ENCODE measurements at regions not wholly inside any gene's neighbourhood (a gene's known extent, or its start where the extent isn't known, plus 50 kb on each side); places are given as distances from the start of the nearest gene placed in this dataset.

DNA sequence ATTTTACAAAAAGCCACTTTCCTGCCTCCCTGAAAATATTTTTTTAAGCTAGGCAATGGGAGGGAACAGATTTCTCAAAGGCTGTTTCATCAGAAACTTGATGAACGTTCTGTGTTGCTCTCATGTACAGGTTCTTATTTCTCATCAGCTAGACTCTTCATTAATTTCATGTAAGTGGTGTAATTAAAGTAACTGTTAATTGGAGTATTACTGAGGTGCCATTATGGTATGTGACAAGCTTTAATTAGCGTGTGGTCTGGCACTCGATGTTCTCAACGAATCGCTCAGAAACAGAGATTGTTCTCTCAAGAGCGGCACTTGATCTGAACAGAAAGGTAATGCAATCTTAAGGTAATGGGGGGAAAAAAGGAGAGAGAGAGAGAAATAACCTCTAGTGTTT lies 81.9 kb upstream of the MYCN start:
- TF ChIP-seq, protein P1, sequence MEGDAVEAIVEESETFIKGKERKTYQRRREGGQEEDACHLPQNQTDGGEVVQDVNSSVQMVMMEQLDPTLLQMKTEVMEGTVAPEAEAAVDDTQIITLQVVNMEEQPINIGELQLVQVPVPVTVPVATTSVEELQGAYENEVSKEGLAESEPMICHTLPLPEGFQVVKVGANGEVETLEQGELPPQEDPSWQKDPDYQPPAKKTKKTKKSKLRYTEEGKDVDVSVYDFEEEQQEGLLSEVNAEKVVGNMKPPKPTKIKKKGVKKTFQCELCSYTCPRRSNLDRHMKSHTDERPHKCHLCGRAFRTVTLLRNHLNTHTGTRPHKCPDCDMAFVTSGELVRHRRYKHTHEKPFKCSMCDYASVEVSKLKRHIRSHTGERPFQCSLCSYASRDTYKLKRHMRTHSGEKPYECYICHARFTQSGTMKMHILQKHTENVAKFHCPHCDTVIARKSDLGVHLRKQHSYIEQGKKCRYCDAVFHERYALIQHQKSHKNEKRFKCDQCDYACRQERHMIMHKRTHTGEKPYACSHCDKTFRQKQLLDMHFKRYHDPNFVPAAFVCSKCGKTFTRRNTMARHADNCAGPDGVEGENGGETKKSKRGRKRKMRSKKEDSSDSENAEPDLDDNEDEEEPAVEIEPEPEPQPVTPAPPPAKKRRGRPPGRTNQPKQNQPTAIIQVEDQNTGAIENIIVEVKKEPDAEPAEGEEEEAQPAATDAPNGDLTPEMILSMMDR (IDR thresholded peaks at IDR 0.05), result no peak
- POLR2A ChIA-PET, result no interaction called here
- intact Hi-C loops (cut with micrococcal nuclease), result no loop called here
- H3K36me3 Mint-ChIP-seq (ENCODE audit: low read depth), result no peaks in the 10 kb centered on the region
- no peaks in the 10 kb centered on the region for H3K4me1 Mint-ChIP-seq
- CTCF ChIA-PET, result no interaction called here
- no peak overlapping the region for H3K27ac Mint-ChIP-seq
- ATAC-seq (ENCODE audit: low read depth) (no peak), DNase-seq (no peak)
- peaks cover 4% of the 10 kb centered on the region for H3K9me3 Mint-ChIP-seq
- peaks cover 1% of the 10 kb centered on the region for H3K27me3 Mint-ChIP-seq
- H3K4me3 Mint-ChIP-seq, result no peak overlapping the region

DNA sequence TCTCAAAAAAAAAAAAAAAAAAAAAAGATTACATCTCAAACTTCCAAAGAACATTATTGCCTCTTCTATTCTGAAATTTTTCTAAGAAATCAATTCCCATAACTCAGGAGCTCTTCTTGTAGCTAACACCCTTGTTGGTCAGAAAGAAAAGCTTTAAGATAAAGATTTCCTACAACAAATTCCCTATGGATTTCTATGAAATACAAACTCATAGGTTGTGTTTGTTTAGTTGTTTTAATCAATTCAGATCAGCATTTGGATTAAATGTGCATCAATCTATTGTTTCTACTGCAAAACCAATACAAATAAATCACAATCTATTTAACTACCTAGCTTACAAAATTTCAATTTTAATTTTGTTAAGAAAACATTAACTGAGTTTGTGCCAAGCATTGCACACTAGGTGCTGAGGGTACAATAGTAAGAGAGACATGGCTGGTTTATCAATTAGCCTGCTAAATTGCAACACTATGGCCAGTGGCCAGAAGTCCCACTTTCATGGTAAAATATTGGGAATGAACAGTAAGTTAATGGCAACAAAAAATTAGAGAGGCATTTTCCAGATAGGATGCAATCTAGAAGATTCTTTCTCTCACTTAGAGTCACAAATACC lies 80.2 kb upstream of the MYCN start:
- H3K27ac Mint-ChIP-seq, result no peak overlapping the region
- ATAC-seq (ENCODE audit: low read depth) (no peak), DNase-seq (no peak)
- POLR2A ChIA-PET, result no interaction called here
- H3K4me3 Mint-ChIP-seq, result no peak overlapping the region
- TF ChIP-seq, protein P1 (IDR thresholded peaks at IDR 0.05), result no peak
- H3K9me3 Mint-ChIP-seq, result peaks cover 4% of the 10 kb centered on the region
- H3K4me1 Mint-ChIP-seq, result no peaks in the 10 kb centered on the region
- CTCF ChIA-PET, result no interaction called here
- peaks cover 1% of the 10 kb centered on the region for H3K27me3 Mint-ChIP-seq
- H3K36me3 Mint-ChIP-seq (ENCODE audit: low read depth), result no peaks in the 10 kb centered on the region
- intact Hi-C loops (cut with micrococcal nuclease), result no loop called here

DNA sequence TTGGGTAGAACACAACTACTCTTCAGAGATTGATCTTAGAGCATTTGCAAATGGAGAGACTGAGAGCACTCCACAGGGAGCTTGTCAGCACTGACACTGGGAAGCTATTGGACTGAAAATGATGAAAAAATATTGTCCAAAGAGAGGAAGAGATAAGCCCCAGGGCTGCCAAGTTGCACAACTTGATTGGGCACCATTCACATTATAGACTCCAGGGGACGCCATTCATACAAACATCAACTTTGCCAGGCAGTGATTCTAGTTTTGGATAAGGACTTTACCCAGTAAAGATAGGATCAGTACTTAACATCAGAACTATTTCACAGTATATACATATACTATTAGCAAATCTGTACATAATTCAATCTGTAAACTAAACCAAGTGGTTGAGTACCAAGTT lies 79.6 kb upstream of the MYCN start:
- no peaks in the 10 kb centered on the region for H3K36me3 Mint-ChIP-seq (ENCODE audit: low read depth)
- TF ChIP-seq, protein P1 (IDR thresholded peaks at IDR 0.05), result no peak
- POLR2A ChIA-PET, result no interaction called here
- ATAC-seq (ENCODE audit: low read depth), result no peak
- no peak overlapping the region for H3K27ac Mint-ChIP-seq
- CTCF ChIA-PET, result no interaction called here
- no peak for DNase-seq
- H3K9me3 Mint-ChIP-seq, result peaks cover 4% of the 10 kb centered on the region
- H3K4me3 Mint-ChIP-seq, result no peak overlapping the region
- no peaks in the 10 kb centered on the region for H3K4me1 Mint-ChIP-seq
- intact Hi-C loops (cut with micrococcal nuclease), result no loop called here
- peaks cover 1% of the 10 kb centered on the region for H3K27me3 Mint-ChIP-seq

DNA sequence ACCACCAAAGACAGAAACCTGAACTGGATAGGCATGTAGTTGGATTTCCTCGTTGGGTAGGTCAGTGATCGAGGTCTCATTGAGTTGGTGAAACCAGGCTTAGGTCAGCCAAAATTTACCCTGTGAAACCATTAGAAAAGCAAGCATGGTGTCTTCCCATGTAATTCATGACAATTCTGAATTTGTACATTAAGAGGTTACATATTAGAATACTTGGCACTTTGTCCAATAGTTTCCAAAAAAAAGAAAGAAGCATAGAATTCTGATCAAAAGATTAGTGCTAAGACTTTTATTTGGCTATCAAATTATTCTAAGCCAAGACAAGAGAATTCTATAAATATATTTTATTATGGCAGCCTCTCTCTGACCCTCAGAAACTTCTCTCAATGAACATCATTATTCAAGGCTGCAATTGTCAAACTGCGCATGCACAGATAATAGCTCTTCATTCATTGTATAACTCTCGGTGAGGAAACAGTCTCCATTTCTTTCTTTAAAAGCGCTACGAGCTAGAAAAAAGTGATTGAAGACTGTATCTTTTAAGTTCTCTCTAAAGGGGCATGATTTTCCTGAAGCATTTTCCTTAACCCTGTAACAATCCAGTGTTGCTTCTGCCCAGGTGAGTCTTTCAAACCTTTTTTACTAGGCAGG lies 79.1 kb upstream of the MYCN start:
- intact Hi-C loops (cut with micrococcal nuclease), result no loop called here
- H3K27ac Mint-ChIP-seq, result no peak overlapping the region
- H3K36me3 Mint-ChIP-seq (ENCODE audit: low read depth), result no peaks in the 10 kb centered on the region
- CTCF ChIA-PET, result no interaction called here
- POLR2A ChIA-PET, result no interaction called here
- H3K9me3 Mint-ChIP-seq, result peaks cover 3% of the 10 kb centered on the region
- H3K4me3 Mint-ChIP-seq, result no peak overlapping the region
- ATAC-seq (ENCODE audit: low read depth) (no peak), DNase-seq (no peak)
- TF ChIP-seq, protein P1 (IDR thresholded peaks at IDR 0.05), result no peak
- H3K4me1 Mint-ChIP-seq, result no peaks in the 10 kb centered on the region
- H3K27me3 Mint-ChIP-seq, result peaks cover 1% of the 10 kb centered on the region

DNA sequence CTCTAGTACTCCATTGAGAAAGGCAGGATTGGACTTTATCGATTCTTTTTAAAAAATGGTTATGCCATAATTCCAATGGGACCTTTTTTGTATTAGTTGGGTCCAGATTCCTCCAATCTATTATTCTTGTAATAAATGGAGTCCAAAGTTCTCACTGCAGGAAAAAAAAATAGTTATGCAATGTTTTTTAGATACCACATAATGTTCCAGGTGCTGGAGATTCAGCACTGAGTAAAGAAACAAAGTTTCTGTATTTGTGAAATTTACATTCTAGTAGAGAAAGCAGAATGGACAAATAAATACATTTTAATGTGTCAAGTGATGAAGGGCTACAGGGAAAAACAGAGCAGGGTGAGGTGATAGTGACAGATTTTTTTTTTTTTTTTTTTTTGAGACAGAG lies 78.5 kb upstream of the MYCN start:
- POLR2A ChIA-PET, result no interaction called here
- no peak for ATAC-seq (ENCODE audit: low read depth)
- no peak overlapping the region for H3K4me3 Mint-ChIP-seq
- no peaks in the 10 kb centered on the region for H3K36me3 Mint-ChIP-seq (ENCODE audit: low read depth)
- peaks cover 2% of the 10 kb centered on the region for H3K9me3 Mint-ChIP-seq
- H3K4me1 Mint-ChIP-seq, result no peaks in the 10 kb centered on the region
- H3K27me3 Mint-ChIP-seq, result peaks cover 1% of the 10 kb centered on the region
- TF ChIP-seq, protein P1 (IDR thresholded peaks at IDR 0.05), result no peak
- intact Hi-C loops (cut with micrococcal nuclease), result no loop called here
- no peak overlapping the region for H3K27ac Mint-ChIP-seq
- CTCF ChIA-PET, result no interaction called here
- no peak for DNase-seq

Data from activated B cell treated with CpG ODN at 0.5 μM for 24 hours (primary cell).